HG03139 (cell line): ENCODE measurements at regions not wholly inside any gene's neighbourhood (a gene's known extent, or its start where the extent isn't known, plus 50 kb on each side); places are given as distances from the start of the nearest gene placed in this dataset.

Experiments used
- ATAC-seq: cut with Tn5 transposase; IDR thresholded peaks from one replicate; pipeline ENCODE4 v1.9.1; 2021; ENCODE audit not compliant: unreplicated experiment

GRCh38 chr15:39488516-39488915, 92.4 kb upstream of the THBS1 start:
- ATAC-seq, result no peak

DNA sequence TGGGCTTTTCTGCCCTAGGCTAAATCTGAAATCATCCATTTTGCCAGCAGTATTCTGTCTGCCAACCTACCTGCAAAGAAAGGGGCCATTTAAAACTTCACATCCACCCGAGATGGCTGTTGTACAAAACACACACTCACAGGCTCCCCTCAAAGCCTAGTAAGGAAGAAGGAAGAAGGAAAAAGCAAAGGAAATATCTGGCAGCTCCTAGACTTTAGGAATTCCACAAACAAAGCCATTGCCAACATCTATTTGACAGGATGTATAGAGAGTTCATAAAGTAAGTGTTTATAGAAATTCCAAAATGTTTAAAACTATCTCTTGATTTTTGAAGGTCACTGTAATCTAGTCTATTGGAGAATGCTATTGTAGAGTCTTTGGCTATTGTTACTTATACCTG, 91.9 kb upstream of the THBS1 start:
- ATAC-seq, result no peak

DNA sequence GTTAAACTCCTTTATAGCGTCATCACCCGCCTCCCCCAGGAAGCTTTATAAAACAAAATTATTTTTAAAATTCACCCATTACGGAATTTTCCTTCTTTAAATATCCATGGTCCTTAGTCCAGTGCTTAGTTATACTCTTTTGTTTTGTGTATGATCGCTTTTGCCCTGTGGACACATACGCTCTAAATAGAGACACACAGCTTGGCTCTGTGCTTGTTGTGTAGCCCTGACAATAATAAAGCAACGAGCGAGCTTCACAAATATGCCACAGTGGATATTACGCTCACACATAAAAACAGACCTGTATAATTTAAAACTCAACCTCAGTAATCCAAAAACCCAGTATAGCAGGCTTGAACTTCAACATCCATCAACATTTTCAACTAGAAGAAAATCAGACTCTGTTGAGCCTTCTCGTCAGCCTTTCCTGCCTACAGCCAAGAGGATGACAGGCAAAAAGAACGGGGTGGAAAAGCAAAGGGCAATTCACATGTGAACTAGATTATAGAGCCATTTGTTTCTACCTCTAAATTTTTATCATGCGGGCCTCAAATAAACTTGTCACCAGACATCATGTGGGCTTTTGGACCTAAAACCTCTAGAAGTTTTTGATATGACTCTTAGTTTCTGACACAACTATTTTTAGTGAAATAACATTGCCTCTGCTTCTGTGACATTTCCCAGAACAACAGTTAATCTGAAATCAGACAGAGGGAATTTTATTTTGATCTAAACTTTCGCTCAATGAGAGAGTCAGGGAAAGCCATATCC, 89.6 kb upstream of the THBS1 start:
- no peak for ATAC-seq

DNA sequence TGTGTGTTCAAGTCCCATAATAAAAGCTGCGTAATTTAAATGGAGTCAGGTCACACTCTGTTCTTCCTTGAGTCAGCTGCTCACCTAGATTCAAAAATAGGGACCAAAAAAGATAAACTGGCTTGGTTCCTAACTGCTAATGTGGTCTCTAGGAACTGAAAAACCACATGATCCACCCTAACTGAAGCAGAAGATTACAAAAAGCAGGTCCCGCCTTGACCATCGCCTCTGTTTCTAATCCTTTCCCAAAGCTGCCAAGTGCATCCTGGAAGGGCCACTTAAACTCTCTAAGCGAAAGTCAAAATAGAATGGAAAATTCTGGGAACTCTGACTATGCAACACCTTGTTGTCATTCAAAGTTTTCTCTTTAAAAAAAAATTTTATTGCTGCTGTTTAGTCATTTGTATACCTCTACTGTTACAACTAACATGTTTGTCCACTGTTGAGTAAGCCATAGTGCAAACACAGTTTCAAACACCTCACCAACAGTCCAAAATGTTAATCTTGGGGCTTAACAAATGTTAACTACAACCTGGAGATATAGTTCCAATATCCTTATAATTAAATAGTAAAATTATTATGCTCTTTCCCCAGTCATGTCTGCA, 88.9 kb upstream of the THBS1 start:
- no peak for ATAC-seq

GRCh38 chr15:39493424-39494067, 87.3 kb upstream of the THBS1 start:
- no peak for ATAC-seq

GRCh38 chr15:39494462-39494861, 86.4 kb upstream of the THBS1 start:
- ATAC-seq, result no peak

DNA sequence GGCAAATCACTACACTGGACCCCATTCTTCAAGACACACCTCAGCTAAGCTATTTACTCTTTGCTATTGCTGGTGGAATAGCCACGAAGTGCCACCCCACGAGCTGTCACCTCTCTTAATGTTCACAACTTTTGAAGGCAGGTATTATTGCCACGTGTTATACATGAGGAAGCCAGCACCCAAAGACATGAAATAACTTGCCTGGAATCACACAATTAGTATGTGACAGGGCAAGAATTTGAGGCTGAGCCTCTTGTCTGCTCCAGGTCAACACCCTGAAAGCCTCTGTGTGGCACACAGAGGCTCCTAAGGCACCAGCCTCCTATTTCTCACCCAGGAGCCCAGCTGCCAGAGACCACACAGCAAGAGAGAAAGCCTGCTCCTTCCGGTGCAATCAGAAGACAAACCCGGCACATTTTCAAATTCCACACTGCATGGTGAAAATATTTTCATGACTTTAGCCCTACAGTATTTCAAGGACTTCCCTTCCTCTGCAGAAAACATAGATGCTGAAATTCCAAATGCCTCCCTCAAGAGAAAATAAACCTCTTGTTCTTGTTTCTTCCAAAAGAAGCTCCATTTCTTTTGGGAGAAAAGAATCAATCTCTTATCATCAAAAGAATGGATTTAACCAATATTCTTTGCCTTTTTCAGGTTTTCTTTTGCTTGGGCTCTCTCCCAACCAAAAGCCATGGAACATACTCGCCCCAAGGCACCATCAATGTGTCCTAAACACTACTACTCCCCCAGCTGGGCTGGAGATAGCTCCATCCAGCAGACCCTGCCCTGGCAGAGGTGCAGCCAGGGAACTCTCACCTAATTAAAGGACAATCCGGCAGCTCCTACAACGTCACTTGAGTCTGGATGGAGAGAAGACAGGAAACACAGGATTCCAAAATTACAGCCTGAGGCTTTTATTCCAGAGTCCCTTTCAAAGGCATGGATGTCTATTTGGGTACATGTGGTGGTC, 84.7 kb upstream of the THBS1 start:
- ATAC-seq, result no peak

DNA sequence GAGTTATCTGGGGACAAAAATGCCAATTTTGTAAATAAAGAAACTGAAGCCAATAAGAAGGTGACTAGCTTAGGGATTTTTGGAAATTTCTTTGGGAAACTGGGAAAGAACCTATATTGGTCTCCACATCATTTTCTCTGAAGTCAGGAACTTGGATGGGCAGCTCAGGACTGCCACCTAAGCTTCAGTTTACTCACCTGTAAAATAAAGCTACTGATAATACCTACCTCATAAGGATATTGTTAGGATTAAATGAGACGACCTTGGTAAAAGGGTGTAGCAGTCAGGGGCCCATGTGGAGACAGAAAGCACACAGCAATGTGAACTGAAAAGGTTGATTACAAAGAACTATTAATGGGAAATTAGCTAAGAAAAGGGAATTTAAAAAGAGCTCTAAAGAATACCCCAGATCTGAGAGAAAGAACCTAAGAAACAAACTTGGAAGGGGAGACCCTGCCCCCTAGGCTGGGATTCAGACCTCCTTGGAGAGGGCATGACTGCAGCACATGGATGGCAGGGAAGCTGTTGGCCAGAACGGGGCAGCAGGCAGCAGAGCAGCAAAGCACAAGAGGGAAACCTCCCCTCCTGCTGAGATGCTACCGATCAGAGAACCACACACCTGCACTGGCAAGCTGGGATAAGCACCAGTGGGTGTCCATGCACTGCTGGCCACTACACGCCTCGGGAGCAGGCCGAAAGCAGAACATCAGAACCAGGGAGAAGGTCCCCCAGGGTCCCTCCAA, 83.7 kb upstream of the THBS1 start:
- no peak for ATAC-seq

- ATAC-seq, result no peak
Observed at GRCh38 chr15:39497759-39498565, 82.9 kb upstream of the THBS1 start.

GRCh38 chr15:39498629-39499028, 82.2 kb upstream of the THBS1 start:
- ATAC-seq, result no peak

DNA sequence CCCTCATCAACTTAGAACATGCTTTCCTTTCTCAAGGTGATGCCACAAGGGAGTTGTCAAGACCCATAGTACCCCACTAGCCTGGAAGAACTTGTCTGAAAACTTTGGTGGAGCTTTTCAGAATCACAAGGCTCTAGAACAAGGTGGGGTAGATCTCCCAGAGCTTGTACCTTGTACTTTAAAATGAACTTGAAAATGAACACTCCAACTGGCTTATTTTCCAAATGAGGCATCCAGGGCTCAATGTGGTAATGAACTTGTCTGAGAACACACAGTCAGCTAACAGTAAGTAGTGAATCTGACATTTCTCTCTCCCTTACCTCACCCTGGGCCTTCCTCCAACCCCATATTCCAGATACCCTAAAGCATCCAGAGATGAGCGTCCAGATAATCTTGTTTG, 81.8 kb upstream of the THBS1 start:
- no peak for ATAC-seq

- no peak for ATAC-seq
Observed at GRCh38 chr15:39499681-39500080, 81.2 kb upstream of the THBS1 start.

GRCh38 chr15:39501366-39502081, 79.4 kb upstream of the THBS1 start:
- no peak for ATAC-seq

- no peak for ATAC-seq
Observed at GRCh38 chr15:39502082-39502447, 78.8 kb upstream of the THBS1 start.

- ATAC-seq, result no peak
Observed at GRCh38 chr15:39502611-39503195, 78.2 kb upstream of the THBS1 start.

DNA sequence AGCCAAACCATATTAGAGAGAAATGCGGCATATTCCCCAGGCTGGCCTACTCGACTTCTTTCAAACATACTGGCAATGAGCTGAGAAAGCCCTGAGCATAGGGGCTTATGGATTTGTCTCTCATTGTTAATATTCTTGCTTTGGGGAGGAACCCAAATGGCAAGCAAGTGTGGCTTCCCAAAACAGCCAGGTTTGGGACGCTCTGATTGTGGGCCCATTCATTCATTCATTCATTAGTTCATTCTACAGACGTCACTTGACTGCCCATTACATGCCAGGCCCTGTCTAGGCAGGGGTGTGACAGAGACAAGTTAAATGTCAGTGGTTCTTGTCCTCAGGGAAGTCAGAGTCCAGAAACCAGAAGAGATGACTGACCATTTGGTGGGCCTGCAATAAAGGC, 77.4 kb upstream of the THBS1 start:
- no peak for ATAC-seq

DNA sequence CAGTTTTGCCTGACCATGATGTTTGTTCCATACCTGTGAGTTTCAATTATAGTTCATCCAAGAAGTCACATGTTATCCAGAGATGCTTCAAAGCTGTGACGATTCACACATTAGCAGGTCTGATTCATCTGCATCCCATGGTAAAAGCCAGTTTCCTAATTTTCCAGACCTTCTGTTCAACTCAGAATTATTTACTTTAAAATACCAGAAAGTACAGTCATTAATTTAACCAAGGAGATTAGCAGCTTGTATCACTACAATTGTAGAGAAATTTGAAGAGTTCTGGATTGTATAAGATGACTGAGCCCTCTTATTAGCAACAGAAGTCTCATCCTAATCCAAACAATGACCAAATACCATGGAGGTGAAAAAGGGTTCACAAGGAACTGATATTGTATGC, 76.1 kb upstream of the THBS1 start:
- no peak for ATAC-seq

DNA sequence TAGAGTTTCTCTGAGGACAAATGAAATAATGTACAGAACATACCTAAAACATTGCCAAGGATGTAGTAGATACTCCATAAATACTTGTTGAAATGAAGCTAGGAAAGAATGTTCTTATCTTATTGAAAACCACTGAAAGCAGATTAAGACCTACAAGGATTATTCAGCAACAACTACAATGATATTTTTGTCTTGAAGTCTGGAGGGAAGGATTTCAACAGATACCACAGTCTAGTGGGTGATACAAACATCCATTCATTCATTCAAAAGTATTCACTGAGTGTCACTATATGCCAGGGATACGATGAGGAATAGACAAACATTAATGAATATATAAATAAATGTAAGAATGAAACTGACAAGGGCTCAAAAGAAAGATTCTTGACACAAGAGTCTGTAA, 74.7 kb upstream of the THBS1 start:
- no peak for ATAC-seq

GRCh38 chr15:39508536-39508935, 72.3 kb upstream of the THBS1 start:
- ATAC-seq, result no peak
